Omental fat pad (tissue), 3 donors: ENCODE measurements at regions not wholly inside any gene's neighbourhood (a gene's known extent, or its start where the extent isn't known, plus 50 kb on each side); places are given as distances from the start of the nearest gene placed in this dataset.

Experiments
- ATAC-seq: fragments of 150-250 bp; one replicate; pipeline ENCODE4 v1.9.1; 2016; ENCODE audit warnings: mild to moderate bottlenecking, moderate library complexity; ENCODE audit not compliant: low FRiP score
- DNase-seq: peaks from one replicate; pipeline ENCODE4 v3.0.0-alpha.2; 2019; ENCODE audit warnings: low spot score
- CTCF ChIP-seq, 3 donors: fragments of 450-650 bp; IDR thresholded peaks; one replicate each; pipeline ENCODE4 v1.5.1; 2016 to 2017; ENCODE audit warnings: antibody characterized with exemption in 3 of 3, mild to moderate bottlenecking in 3 of 3, moderate library complexity in 2 of 3

- TF ChIP-seq CTCF (IDR thresholded peaks at IDR 0.05) = no peak
- no peak for DNase-seq
- ATAC-seq = no peak
Measured at GRCh38 chr3:194840661-194841514, 155.2 kb downstream of the FAM43A start.

GRCh38 chr3:194841515-194841841 lies 155.8 kb downstream of the FAM43A start:
- no peak for TF ChIP-seq CTCF (IDR thresholded peaks at IDR 0.05)
- ATAC-seq (no peak), DNase-seq (no peak)

- TF ChIP-seq CTCF (IDR thresholded peaks at IDR 0.05) = no peak
- DNase-seq (no peak), ATAC-seq (no peak)
Measured at GRCh38 chr3:194843556-194843955, 157.9 kb downstream of the FAM43A start.

- ATAC-seq = no peak
- DNase-seq = no peak
- TF ChIP-seq CTCF (IDR thresholded peaks at IDR 0.05) = no peak
Measured at GRCh38 chr3:194844046-194844445, 158.4 kb downstream of the FAM43A start.

GRCh38 chr3:194849166-194849875 lies 163.6 kb downstream of the FAM43A start:
- no peak for DNase-seq
- ATAC-seq = no peak
- no peak for TF ChIP-seq CTCF (IDR thresholded peaks at IDR 0.05)

- no peak for DNase-seq
- no peak for ATAC-seq
Measured at GRCh38 chr3:194851254-194851653, 165.6 kb downstream of the FAM43A start.

More at GRCh38 chr3:194851254-194851653, 165.6 kb downstream of the FAM43A start:
- no peak for TF ChIP-seq CTCF (IDR thresholded peaks at IDR 0.05)
